Ishikawa (cell line): ENCODE measurements at regions not wholly inside any gene's neighbourhood (a gene's known extent, or its start where the extent isn't known, plus 50 kb on each side); places are given as distances from the start of the nearest gene placed in this dataset.

ENCODE experiments used
- CEBPB ChIP-seq: IDR thresholded peaks from 2 replicates; pipeline ENCODE4 v1.6.1; 2012
- CREB1 ChIP-seq: IDR thresholded peaks from 2 replicates; pipeline ENCODE4 v1.6.1; 2012; ENCODE audit warnings: low read depth
- EGR1 ChIP-seq: IDR thresholded peaks from 2 replicates; pipeline ENCODE4 v1.6.1; 2012
- EP300 ChIP-seq: IDR thresholded peaks from 2 replicates; pipeline ENCODE4 v1.6.1; 2012; ENCODE audit warnings: borderline replicate concordance
- FOXM1 ChIP-seq: IDR thresholded peaks from 2 replicates; pipeline ENCODE4 v1.6.1; 2012; ENCODE audit warnings: low read depth, borderline replicate concordance
- NFIC ChIP-seq: IDR thresholded peaks from 2 replicates; pipeline ENCODE4 v1.6.1; 2012
- RAD21 ChIP-seq: IDR thresholded peaks from 2 replicates; pipeline ENCODE4 v1.6.1; 2012; ENCODE audit warnings: low read depth
- TAF1 ChIP-seq: IDR thresholded peaks from 2 replicates; pipeline ENCODE4 v1.6.1; 2012; ENCODE audit warnings: low read depth, mild to moderate bottlenecking
- TEAD4 ChIP-seq: IDR thresholded peaks from 2 replicates; pipeline ENCODE4 v1.6.1; 2012
- YY1 ChIP-seq: IDR thresholded peaks from 2 replicates; pipeline ENCODE4 v1.6.1; 2012; ENCODE audit warnings: low read depth
- ZBTB7A ChIP-seq: IDR thresholded peaks from 2 replicates; pipeline ENCODE4 v1.6.1; 2012; ENCODE audit warnings: low read depth
- TF ChIP-seq, protein P1 (sequence below): IDR thresholded peaks from 2 replicates; pipeline ENCODE4 v1.6.1; 2012; ENCODE audit warnings: low read depth, mild to moderate bottlenecking
- TF ChIP-seq, protein P2 (sequence below): IDR thresholded peaks from 2 replicates; pipeline ENCODE4 v1.6.1; 2012
- TF ChIP-seq, protein P3 (sequence below): IDR thresholded peaks from 2 replicates; pipeline ENCODE4 v1.6.1; 2012

DNA sequence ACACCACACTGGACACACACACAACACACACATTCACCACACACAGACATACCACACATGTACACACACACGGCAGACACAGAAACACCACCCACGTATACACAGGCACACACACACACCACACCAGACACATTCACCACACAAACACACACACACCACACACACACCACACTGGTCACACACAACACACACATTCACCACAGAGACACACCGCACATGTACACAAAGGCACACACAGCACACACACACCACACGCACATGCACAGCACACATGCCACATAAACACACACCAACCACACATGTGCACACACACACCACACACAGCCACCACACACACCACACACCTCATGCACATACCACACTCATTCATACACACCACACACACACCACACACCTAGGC is 84.2 kb upstream of the PRR5 start:
- TF ChIP-seq EGR1 (no peak), CREB1 (no peak), FOXM1 (no peak), TAF1 (no peak), YY1 (no peak), EP300 (no peak), RAD21 (no peak), CEBPB (no peak), TEAD4 (no peak), ZBTB7A (no peak), NFIC (no peak)
- TF ChIP-seq, protein P1, sequence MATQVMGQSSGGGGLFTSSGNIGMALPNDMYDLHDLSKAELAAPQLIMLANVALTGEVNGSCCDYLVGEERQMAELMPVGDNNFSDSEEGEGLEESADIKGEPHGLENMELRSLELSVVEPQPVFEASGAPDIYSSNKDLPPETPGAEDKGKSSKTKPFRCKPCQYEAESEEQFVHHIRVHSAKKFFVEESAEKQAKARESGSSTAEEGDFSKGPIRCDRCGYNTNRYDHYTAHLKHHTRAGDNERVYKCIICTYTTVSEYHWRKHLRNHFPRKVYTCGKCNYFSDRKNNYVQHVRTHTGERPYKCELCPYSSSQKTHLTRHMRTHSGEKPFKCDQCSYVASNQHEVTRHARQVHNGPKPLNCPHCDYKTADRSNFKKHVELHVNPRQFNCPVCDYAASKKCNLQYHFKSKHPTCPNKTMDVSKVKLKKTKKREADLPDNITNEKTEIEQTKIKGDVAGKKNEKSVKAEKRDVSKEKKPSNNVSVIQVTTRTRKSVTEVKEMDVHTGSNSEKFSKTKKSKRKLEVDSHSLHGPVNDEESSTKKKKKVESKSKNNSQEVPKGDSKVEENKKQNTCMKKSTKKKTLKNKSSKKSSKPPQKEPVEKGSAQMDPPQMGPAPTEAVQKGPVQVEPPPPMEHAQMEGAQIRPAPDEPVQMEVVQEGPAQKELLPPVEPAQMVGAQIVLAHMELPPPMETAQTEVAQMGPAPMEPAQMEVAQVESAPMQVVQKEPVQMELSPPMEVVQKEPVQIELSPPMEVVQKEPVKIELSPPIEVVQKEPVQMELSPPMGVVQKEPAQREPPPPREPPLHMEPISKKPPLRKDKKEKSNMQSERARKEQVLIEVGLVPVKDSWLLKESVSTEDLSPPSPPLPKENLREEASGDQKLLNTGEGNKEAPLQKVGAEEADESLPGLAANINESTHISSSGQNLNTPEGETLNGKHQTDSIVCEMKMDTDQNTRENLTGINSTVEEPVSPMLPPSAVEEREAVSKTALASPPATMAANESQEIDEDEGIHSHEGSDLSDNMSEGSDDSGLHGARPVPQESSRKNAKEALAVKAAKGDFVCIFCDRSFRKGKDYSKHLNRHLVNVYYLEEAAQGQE = no peak
- TF ChIP-seq, protein P2, sequence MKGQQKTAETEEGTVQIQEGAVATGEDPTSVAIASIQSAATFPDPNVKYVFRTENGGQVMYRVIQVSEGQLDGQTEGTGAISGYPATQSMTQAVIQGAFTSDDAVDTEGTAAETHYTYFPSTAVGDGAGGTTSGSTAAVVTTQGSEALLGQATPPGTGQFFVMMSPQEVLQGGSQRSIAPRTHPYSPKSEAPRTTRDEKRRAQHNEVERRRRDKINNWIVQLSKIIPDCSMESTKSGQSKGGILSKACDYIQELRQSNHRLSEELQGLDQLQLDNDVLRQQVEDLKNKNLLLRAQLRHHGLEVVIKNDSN = no peak
- TF ChIP-seq, protein P3, sequence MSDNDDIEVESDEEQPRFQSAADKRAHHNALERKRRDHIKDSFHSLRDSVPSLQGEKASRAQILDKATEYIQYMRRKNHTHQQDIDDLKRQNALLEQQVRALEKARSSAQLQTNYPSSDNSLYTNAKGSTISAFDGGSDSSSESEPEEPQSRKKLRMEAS = no peak
